AG04450 (cell line): ENCODE measurements at regions not wholly inside any gene's neighbourhood (a gene's known extent, or its start where the extent isn't known, plus 50 kb on each side); places are given as distances from the start of the nearest gene placed in this dataset.

Experiments used
- CTCF ChIA-PET: fragments of 300-600, 350-600 bp; formaldehyde crosslinking; extraction: SDS; loops from one replicate; lab custom pipeline; 2022; ENCODE audit warnings: antibody characterized with exemption, inconsistent platforms; lab: Charles Lee
- POLR2A ChIA-PET: fragments of 350-600 bp; formaldehyde crosslinking; extraction: SDS; loops from one replicate; lab custom pipeline; 2021; ENCODE audit warnings: antibody characterized with exemption, inconsistent platforms; lab: Yijun Ruan, JAX
- DNase-seq: peaks from one replicate; pipeline ENCODE4 v3.0.0-alpha.2; 2011; ENCODE audit warnings: low read depth, low spot score
- H3K27ac ChIP-seq: one replicate; pipeline ENCODE4 v1.5.1; 2012; ENCODE audit warnings: low read depth, low read length, control low read depth
- H3K27me3 ChIP-seq: one replicate; pipeline ENCODE4 v1.6.0; 2012; ENCODE audit warnings: low read length; ENCODE audit not compliant: control insufficient read depth, insufficient read depth
- H3K4me3 ChIP-seq: 2 replicates; pipeline ENCODE4 v1.5.1; 2011; ENCODE audit warnings: mild to moderate bottlenecking, low read depth, low read length, control low read depth
- H3K9me3 ChIP-seq: 2 replicates; pipeline ENCODE4 v1.5.1; 2012; ENCODE audit warnings: low read length; ENCODE audit not compliant: control insufficient read depth, insufficient read depth
- TF ChIP-seq, protein P1 (sequence below): IDR thresholded peaks from 2 replicates; pipeline ENCODE4 v1.5.1; 2011; ENCODE audit warnings: low read depth, low read length, control low read depth, inconsistent platforms

DNA sequence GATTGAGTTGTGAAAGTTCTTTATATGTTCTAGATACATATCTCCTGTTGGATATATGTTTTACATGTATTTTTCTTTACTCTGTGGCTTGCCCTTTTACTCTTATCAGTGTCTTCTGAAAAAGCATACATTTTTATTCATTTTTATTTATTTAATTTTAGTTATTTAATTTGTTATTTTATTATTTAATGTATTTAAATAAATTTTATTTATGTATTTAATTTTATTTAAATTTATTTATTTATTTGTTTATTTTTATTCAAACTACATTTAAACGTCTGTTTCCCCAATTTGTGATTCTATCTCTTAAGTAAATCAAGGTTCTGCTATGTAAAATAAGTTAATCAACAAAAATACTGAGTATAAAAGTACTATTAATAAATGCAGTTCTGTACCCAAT, 279.1 kb upstream of the AKR1E2 start:
- no peak overlapping the region for H3K4me3 ChIP-seq
- CTCF ChIA-PET: interaction anchor here (0.6 to 0.9 kb wide), 2 partner anchors 110 to 948 kb away, joined by 3 to 4 read pairs; no protein-coding TSS in a partner anchor
- DNase-seq: no peak
- H3K27me3 ChIP-seq: no peaks in the 10 kb centered on the region
- H3K27ac ChIP-seq: no peak overlapping the region
- TF ChIP-seq, protein P1, sequence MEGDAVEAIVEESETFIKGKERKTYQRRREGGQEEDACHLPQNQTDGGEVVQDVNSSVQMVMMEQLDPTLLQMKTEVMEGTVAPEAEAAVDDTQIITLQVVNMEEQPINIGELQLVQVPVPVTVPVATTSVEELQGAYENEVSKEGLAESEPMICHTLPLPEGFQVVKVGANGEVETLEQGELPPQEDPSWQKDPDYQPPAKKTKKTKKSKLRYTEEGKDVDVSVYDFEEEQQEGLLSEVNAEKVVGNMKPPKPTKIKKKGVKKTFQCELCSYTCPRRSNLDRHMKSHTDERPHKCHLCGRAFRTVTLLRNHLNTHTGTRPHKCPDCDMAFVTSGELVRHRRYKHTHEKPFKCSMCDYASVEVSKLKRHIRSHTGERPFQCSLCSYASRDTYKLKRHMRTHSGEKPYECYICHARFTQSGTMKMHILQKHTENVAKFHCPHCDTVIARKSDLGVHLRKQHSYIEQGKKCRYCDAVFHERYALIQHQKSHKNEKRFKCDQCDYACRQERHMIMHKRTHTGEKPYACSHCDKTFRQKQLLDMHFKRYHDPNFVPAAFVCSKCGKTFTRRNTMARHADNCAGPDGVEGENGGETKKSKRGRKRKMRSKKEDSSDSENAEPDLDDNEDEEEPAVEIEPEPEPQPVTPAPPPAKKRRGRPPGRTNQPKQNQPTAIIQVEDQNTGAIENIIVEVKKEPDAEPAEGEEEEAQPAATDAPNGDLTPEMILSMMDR: no peak
- H3K9me3 ChIP-seq: no peaks in the 10 kb centered on the region
- POLR2A ChIA-PET: no interaction called here

DNA sequence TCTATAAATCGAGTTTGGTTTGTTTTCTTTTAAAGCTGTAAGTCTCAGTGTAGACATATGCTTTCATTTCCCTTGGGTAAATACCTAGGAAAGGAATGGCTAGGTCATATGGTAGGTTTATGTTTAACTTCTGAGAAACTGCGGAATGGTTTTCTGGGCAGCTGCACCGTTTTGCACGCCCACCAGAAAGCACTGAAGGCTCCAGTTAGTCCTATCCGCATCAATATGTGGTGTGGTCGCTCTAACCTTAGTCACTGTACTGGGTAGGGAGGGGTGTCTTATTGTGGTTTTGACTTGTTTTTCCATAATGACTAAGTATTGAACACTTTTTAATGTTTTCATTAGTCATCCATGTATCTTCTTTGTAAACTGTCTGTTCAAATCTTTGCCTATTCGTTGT, 279.5 kb upstream of the AKR1E2 start:
- TF ChIP-seq, protein P1: no peak
- Histone ChIP-seq H3K4me3 (no peak overlapping the region), H3K27me3 (no peaks in the 10 kb centered on the region), H3K27ac (no peak overlapping the region), H3K9me3 (no peaks in the 10 kb centered on the region)
- peak; percentile 33 for DNase-seq
- ChIA-PET POLR2A (no interaction called here), CTCF (interaction anchor here (0.6 kb wide), 1 partner anchor 947 kb away, joined by 4 read pairs; no protein-coding TSS in a partner anchor)

DNA sequence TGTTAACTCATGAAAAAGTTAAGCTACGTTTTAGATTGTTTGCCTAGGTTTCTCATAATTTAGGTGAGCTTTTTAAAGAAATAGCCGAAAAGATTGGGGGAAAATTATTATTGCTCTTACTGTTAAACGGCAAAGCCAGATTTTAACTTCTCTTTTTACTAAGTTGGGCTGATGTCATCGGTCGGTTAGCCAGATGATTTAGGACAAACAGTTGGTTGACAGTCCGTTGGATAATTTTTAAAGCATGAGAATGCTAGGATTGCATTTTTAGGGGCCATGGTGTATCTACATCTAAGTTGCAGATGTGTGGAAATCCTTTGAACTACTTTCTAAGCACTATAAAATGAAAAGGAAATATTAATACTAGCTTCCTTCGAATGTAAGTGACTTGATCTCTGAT, 280.9 kb upstream of the AKR1E2 start:
- Histone ChIP-seq H3K27me3 (no peaks in the 10 kb centered on the region), H3K4me3 (no peak overlapping the region), H3K27ac (no peak overlapping the region), H3K9me3 (no peaks in the 10 kb centered on the region)
- ChIA-PET POLR2A (no interaction called here), CTCF (interaction anchor here (1.1 to 1.4 kb wide), 2 partner anchors 32 to 1352 kb away, joined by 3 read pairs; no protein-coding TSS in a partner anchor)
- no peak for DNase-seq
- TF ChIP-seq, protein P1: no peak

DNA sequence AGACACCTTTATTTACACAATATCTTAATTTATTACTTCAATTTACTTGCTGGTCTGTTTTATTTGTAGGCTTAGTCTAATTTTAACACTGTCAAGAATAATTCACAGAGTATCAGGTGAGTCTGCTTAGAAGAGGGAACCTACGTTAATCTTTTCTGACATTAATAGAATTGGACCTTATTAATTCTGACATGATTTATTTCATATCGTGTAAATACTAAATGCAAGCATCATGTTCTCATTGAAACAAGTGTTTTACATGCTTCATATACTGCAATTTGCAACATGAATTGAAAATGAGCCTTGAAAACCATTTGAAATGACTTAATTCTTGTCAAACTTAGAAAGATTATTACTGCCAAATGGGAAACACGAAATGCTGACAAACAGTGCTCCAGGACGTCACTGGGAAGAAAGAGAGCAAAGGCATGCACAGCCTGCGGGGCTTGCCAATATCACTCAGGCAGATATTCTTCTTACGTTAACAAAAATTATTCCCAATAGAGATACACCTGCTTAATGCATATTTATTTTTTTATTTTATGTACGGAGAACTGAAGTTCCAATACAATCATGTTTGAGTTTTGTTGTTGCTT, 282.0 kb upstream of the AKR1E2 start:
- H3K27me3 ChIP-seq: no peaks in the 10 kb centered on the region
- CTCF ChIA-PET: no interaction called here
- TF ChIP-seq, protein P1: no peak
- POLR2A ChIA-PET: no interaction called here
- DNase-seq: no peak
- H3K9me3 ChIP-seq: no peaks in the 10 kb centered on the region
- H3K4me3 ChIP-seq: no peak overlapping the region
- H3K27ac ChIP-seq: no peak overlapping the region

DNA sequence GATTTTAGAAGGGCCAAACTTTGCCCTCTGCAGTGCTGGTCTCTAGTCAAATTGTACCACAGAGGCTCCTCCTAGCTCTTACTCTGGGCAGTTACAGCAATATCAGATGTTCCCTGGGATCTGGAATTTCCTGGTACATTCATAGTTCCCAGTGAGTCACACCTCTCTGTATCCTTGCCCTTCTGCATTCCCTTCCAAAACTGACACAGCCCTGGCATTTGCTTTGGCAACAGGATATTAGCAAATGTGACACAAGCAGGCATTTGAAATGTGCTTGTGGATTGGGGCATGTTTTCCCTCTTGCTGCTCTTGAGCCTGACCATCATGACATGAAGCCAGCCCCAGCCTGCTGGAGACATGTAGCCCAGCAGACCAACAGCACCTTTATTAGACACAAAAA, 284.7 kb upstream of the AKR1E2 start:
- CTCF ChIA-PET: no interaction called here
- Histone ChIP-seq H3K27me3 (no peaks in the 10 kb centered on the region), H3K27ac (peak overlapping the region; percentile 25), H3K4me3 (no peak overlapping the region), H3K9me3 (peaks cover 9% of the 10 kb centered on the region; the same call in 1 of the 2 replicates)
- TF ChIP-seq, protein P1: peak; percentile 18; the same call in 1 of the 2 replicates
- peak; percentile 36 for DNase-seq
- POLR2A ChIA-PET: no interaction called here
